ENCODE measurements at regions not wholly inside any gene's neighbourhood (a gene's known extent, or its start where the extent isn't known, plus 50 kb on each side); places are given as distances from the start of the nearest gene placed in this dataset.

DNA sequence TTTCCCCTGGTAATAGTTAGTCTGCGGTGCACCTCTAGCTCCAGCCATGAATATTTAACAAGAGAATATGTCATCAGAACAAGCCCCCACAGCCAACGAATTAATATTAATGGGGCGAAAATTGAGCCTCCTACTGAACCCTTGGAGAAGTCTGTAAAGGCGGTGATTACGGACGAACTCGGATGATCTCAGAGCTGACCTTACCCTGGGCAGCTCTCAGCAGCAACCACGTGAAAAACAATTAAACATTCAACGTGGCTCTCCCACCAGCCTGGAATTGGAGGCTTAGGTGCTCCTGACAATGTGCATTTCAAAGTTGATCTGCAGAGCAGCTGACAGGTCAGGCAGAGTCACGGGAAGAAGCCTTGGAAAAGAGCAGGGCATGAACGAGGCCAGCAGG lies 407.6 kb upstream of the MYT1L start:
- Histone ChIP-seq H3K9me3 (ENCODE audit: insufficient read depth, low read length) (no peaks in the 10 kb centered on the region), H3K27me3 (ENCODE audit: low read depth, low read length) (no peaks in the 10 kb centered on the region), H3K4me1 (ENCODE audit: low read length) (no peaks in the 10 kb centered on the region), H3K9ac (ENCODE audit: low read length) (no peak overlapping the region), H3K79me2 (ENCODE audit: low read length) (no peaks in the 10 kb centered on the region), H3K4me2 (ENCODE audit: low read length) (no peak overlapping the region), H2AFZ (ENCODE audit: low read depth, low read length) (no peak overlapping the region), H4K20me1 (ENCODE audit: insufficient read depth, low read length) (no peaks in the 10 kb centered on the region), H3K36me3 (replicated peaks; ENCODE audit: low read depth, low read length) (no peaks in the 10 kb centered on the region), H3K27ac (ENCODE audit: low read length) (no peak overlapping the region), H3K4me3 (ENCODE audit: low read length) (no peak overlapping the region)
- TF ChIP-seq CTCF (IDR thresholded peaks at IDR 0.05; ENCODE audit: low read depth, low read length) (no peak), EZH2phosphoT487 (IDR thresholded peaks at IDR 0.05; ENCODE audit: low read depth) (no peak)

DNA sequence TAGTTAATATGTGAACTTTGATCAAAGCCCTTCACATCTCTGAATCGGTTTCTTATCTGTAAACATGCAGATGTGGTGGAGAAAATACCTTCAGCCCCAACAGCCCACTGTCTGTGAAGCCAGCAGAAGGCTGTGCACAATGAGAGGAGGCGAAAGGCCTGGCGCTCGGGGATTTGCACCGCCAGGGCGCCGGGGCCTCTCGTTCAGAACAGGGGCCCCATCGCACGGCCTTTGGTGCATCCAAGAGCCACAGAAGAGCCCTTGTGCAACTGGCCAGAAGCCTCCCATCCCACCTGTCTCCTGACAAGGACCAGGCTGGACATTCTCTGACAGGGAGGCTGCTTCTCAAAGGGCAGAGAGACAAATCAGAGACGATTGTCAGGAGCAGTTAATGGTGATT lies 407.2 kb upstream of the MYT1L start:
- Histone ChIP-seq H3K9me3 (ENCODE audit: insufficient read depth, low read length) (no peaks in the 10 kb centered on the region), H3K9ac (ENCODE audit: low read length) (no peak overlapping the region), H3K4me2 (ENCODE audit: low read length) (no peak overlapping the region), H3K27ac (ENCODE audit: low read length) (no peak overlapping the region), H4K20me1 (ENCODE audit: insufficient read depth, low read length) (no peaks in the 10 kb centered on the region), H3K4me3 (ENCODE audit: low read length) (no peak overlapping the region), H3K27me3 (ENCODE audit: low read depth, low read length) (no peaks in the 10 kb centered on the region), H3K36me3 (replicated peaks; ENCODE audit: low read depth, low read length) (no peaks in the 10 kb centered on the region), H2AFZ (ENCODE audit: low read depth, low read length) (no peak overlapping the region), H3K4me1 (ENCODE audit: low read length) (no peaks in the 10 kb centered on the region), H3K79me2 (ENCODE audit: low read length) (no peaks in the 10 kb centered on the region)
- no peak for TF ChIP-seq CTCF (IDR thresholded peaks at IDR 0.05; ENCODE audit: low read depth, low read length)
- TF ChIP-seq EZH2phosphoT487 (IDR thresholded peaks at IDR 0.05; ENCODE audit: low read depth), result no peak

GRCh38 chr2:2735041-2735440 lies 404.0 kb upstream of the MYT1L start:
- no peak overlapping the region for H3K27ac ChIP-seq (ENCODE audit: low read length)
- no peak for TF ChIP-seq EZH2phosphoT487 (IDR thresholded peaks at IDR 0.05; ENCODE audit: low read depth)
- TF ChIP-seq CTCF (IDR thresholded peaks at IDR 0.05; ENCODE audit: low read depth, low read length), result no peak

GRCh38 chr2:2734308-2734707 lies 403.2 kb upstream of the MYT1L start:
- Histone ChIP-seq H3K36me3 (replicated peaks; ENCODE audit: low read depth, low read length) (no peaks in the 10 kb centered on the region), H3K27me3 (ENCODE audit: low read depth, low read length) (no peaks in the 10 kb centered on the region), H3K27ac (ENCODE audit: low read length) (no peak overlapping the region), H3K4me1 (ENCODE audit: low read length) (no peaks in the 10 kb centered on the region), H3K9ac (ENCODE audit: low read length) (no peak overlapping the region), H3K4me3 (ENCODE audit: low read length) (no peak overlapping the region), H4K20me1 (ENCODE audit: insufficient read depth, low read length) (no peaks in the 10 kb centered on the region), H3K79me2 (ENCODE audit: low read length) (no peaks in the 10 kb centered on the region), H3K9me3 (ENCODE audit: insufficient read depth, low read length) (no peaks in the 10 kb centered on the region), H2AFZ (ENCODE audit: low read depth, low read length) (no peak overlapping the region), H3K4me2 (ENCODE audit: low read length) (no peak overlapping the region)
- TF ChIP-seq EZH2phosphoT487 (IDR thresholded peaks at IDR 0.05; ENCODE audit: low read depth), result no peak
- no peak for TF ChIP-seq CTCF (IDR thresholded peaks at IDR 0.05; ENCODE audit: low read depth, low read length)

More at GRCh38 chr2:2735041-2735440, 404.0 kb upstream of the MYT1L start:
- no peak overlapping the region for H2AFZ ChIP-seq (ENCODE audit: low read depth, low read length)
- no peaks in the 10 kb centered on the region for H3K27me3 ChIP-seq (ENCODE audit: low read depth, low read length)
- no peak overlapping the region for H3K4me2 ChIP-seq (ENCODE audit: low read length)
- H3K79me2 ChIP-seq (ENCODE audit: low read length), result no peaks in the 10 kb centered on the region
- H3K4me3 ChIP-seq (ENCODE audit: low read length), result no peak overlapping the region
- no peaks in the 10 kb centered on the region for H3K4me1 ChIP-seq (ENCODE audit: low read length)
- no peaks in the 10 kb centered on the region for H4K20me1 ChIP-seq (ENCODE audit: insufficient read depth, low read length)
- H3K9me3 ChIP-seq (ENCODE audit: insufficient read depth, low read length), result no peaks in the 10 kb centered on the region
- no peak overlapping the region for H3K9ac ChIP-seq (ENCODE audit: low read length)
- no peaks in the 10 kb centered on the region for H3K36me3 ChIP-seq (replicated peaks; ENCODE audit: low read depth, low read length)
